Subcutaneous abdominal adipose tissue (tissue), 5 donors: ENCODE measurements at regions not wholly inside any gene's neighbourhood (a gene's known extent, or its start where the extent isn't known, plus 50 kb on each side); places are given as distances from the start of the nearest gene placed in this dataset.

ENCODE experiments used
- H3K27ac ChIP-seq: one replicate; pipeline ENCODE4 v1.7.0; 2013; ENCODE audit warnings: low read depth, mild to moderate bottlenecking, inconsistent platforms, low read length, moderate library complexity
- H3K27me3 ChIP-seq, 5 donors: one replicate each; pipeline ENCODE4 v1.7.0; 2013; ENCODE audit warnings: low read length in 5 of 5, inconsistent platforms in 1 of 5; ENCODE audit not compliant: control insufficient read depth in 5 of 5, insufficient read depth in 4 of 5
- H3K36me3 ChIP-seq, 5 donors: one replicate each; pipeline ENCODE4 v1.7.0; 2013; ENCODE audit warnings: low read length in 5 of 5; ENCODE audit not compliant: control insufficient read depth in 5 of 5, insufficient read depth in 5 of 5
- H3K4me1 ChIP-seq, 5 donors: one replicate each; pipeline ENCODE4 v1.7.0; 2013; ENCODE audit warnings: low read length in 5 of 5, mild to moderate bottlenecking in 3 of 5, moderate library complexity in 1 of 5; ENCODE audit not compliant: control insufficient read depth in 5 of 5, insufficient read depth in 5 of 5
- H3K4me3 ChIP-seq, 5 donors: one replicate each; pipeline ENCODE4 v1.7.0; 2013; ENCODE audit warnings: low read length in 5 of 5, low read depth in 1 of 5
- H3K9ac ChIP-seq, 5 donors: one replicate each; pipeline ENCODE4 v1.7.0; 2013; ENCODE audit warnings: low read length in 5 of 5, mild to moderate bottlenecking in 4 of 5, moderate library complexity in 3 of 5
- H3K9me3 ChIP-seq, 5 donors: one replicate each; pipeline ENCODE4 v1.7.0; 2013; ENCODE audit warnings: low read length in 5 of 5; ENCODE audit not compliant: control insufficient read depth in 5 of 5
- donor health status: healthy.
- donor health status: healthy.
- donor health status: healthy.
- donor health status: healthy.
- donor health status: healthy.

- H3K27me3 ChIP-seq, result no peaks in the 10 kb centered on the region
- H3K4me3 ChIP-seq, result no peak overlapping the region
- no peak overlapping the region for H3K9ac ChIP-seq
- no peaks in the 10 kb centered on the region for H3K9me3 ChIP-seq
- no peaks in the 10 kb centered on the region for H3K4me1 ChIP-seq
- no peaks in the 10 kb centered on the region for H3K36me3 ChIP-seq
- H3K27ac ChIP-seq, result no peak overlapping the region
Observed at GRCh38 chr4:29560452-29560851, 1159.7 kb upstream of the PCDH7 start.

- no peaks in the 10 kb centered on the region for H3K9me3 ChIP-seq
- no peaks in the 10 kb centered on the region for H3K27me3 ChIP-seq
- H3K36me3 ChIP-seq, result no peaks in the 10 kb centered on the region
- no peaks in the 10 kb centered on the region for H3K4me1 ChIP-seq
- no peak overlapping the region for H3K4me3 ChIP-seq
- H3K27ac ChIP-seq, result no peak overlapping the region
- no peak overlapping the region for H3K9ac ChIP-seq
Observed at GRCh38 chr4:29565256-29565655, 1154.9 kb upstream of the PCDH7 start.

- Histone ChIP-seq H3K4me3 (no peak overlapping the region), H3K27ac (no peak overlapping the region), H3K4me1 (no peaks in the 10 kb centered on the region), H3K9me3 (no peaks in the 10 kb centered on the region), H3K9ac (no peak overlapping the region), H3K27me3 (no peaks in the 10 kb centered on the region), H3K36me3 (no peaks in the 10 kb centered on the region)
Observed at GRCh38 chr4:29566371-29566770, 1153.8 kb upstream of the PCDH7 start.

- H3K27ac ChIP-seq, result no peak overlapping the region
- no peak overlapping the region for H3K4me3 ChIP-seq
- no peaks in the 10 kb centered on the region for H3K4me1 ChIP-seq
Observed at GRCh38 chr4:29571322-29571721, 1148.8 kb upstream of the PCDH7 start.

GRCh38 chr4:29578329-29578728, 1141.8 kb upstream of the PCDH7 start:
- Histone ChIP-seq H3K4me3 (no peak overlapping the region), H3K9me3 (no peaks in the 10 kb centered on the region), H3K27ac (no peak overlapping the region), H3K27me3 (no peaks in the 10 kb centered on the region), H3K4me1 (peaks cover 0 to 7% (median 0%) of the 10 kb centered on the region in 5 donors), H3K9ac (no peak overlapping the region), H3K36me3 (no peaks in the 10 kb centered on the region)

More at GRCh38 chr4:29571322-29571721, 1148.8 kb upstream of the PCDH7 start:
- Histone ChIP-seq H3K9me3 (no peaks in the 10 kb centered on the region), H3K27me3 (no peaks in the 10 kb centered on the region), H3K36me3 (no peaks in the 10 kb centered on the region), H3K9ac (no peak overlapping the region)

- no peak overlapping the region for H3K4me3 ChIP-seq
- H3K4me1 ChIP-seq, result peaks cover 0 to 7% (median 0%) of the 10 kb centered on the region in 5 donors
- H3K27ac ChIP-seq, result no peak overlapping the region
- no peaks in the 10 kb centered on the region for H3K27me3 ChIP-seq
- H3K9me3 ChIP-seq, result no peaks in the 10 kb centered on the region
- H3K9ac ChIP-seq, result no peak overlapping the region
- H3K36me3 ChIP-seq, result no peaks in the 10 kb centered on the region
Observed at GRCh38 chr4:29581457-29581856, 1138.7 kb upstream of the PCDH7 start.

GRCh38 chr4:29588617-29589016, 1131.6 kb upstream of the PCDH7 start:
- Histone ChIP-seq H3K27ac (no peak overlapping the region), H3K4me1 (no peaks in the 10 kb centered on the region), H3K9ac (no peak overlapping the region), H3K36me3 (no peaks in the 10 kb centered on the region), H3K9me3 (peaks cover 0 to 4% (median 0%) of the 10 kb centered on the region in 5 donors), H3K27me3 (no peaks in the 10 kb centered on the region), H3K4me3 (no peak overlapping the region)

- H3K36me3 ChIP-seq, result no peaks in the 10 kb centered on the region
- H3K9ac ChIP-seq, result no peak overlapping the region
- peaks cover 0 to 2% (median 0%) of the 10 kb centered on the region in 5 donors for H3K9me3 ChIP-seq
- no peaks in the 10 kb centered on the region for H3K27me3 ChIP-seq
- no peaks in the 10 kb centered on the region for H3K4me1 ChIP-seq
- no peak overlapping the region for H3K4me3 ChIP-seq
- H3K27ac ChIP-seq, result no peak overlapping the region
Observed at GRCh38 chr4:29596228-29596627, 1123.9 kb upstream of the PCDH7 start.

- Histone ChIP-seq H3K9me3 (no peaks in the 10 kb centered on the region), H3K4me1 (no peaks in the 10 kb centered on the region), H3K4me3 (no peak overlapping the region), H3K27ac (no peak overlapping the region), H3K9ac (no peak overlapping the region), H3K27me3 (no peaks in the 10 kb centered on the region), H3K36me3 (no peaks in the 10 kb centered on the region)
Observed at GRCh38 chr4:29619168-29619567, 1101.0 kb upstream of the PCDH7 start.

- Histone ChIP-seq H3K9ac (no peak overlapping the region), H3K4me1 (no peaks in the 10 kb centered on the region), H3K27ac (no peak overlapping the region), H3K36me3 (no peaks in the 10 kb centered on the region), H3K9me3 (no peaks in the 10 kb centered on the region), H3K4me3 (no peak overlapping the region), H3K27me3 (no peaks in the 10 kb centered on the region)
Observed at GRCh38 chr4:29632199-29632598, 1088.0 kb upstream of the PCDH7 start.

GRCh38 chr4:29636961-29637360, 1083.2 kb upstream of the PCDH7 start:
- Histone ChIP-seq H3K4me3 (no peak overlapping the region), H3K4me1 (no peaks in the 10 kb centered on the region), H3K9me3 (no peaks in the 10 kb centered on the region), H3K9ac (no peak overlapping the region), H3K27me3 (no peaks in the 10 kb centered on the region), H3K36me3 (no peaks in the 10 kb centered on the region), H3K27ac (no peak overlapping the region)
